ENCODE measurements at regions not wholly inside any gene's neighbourhood (a gene's known extent, or its start where the extent isn't known, plus 50 kb on each side); places are given as distances from the start of the nearest gene placed in this dataset.

- H3K4me3 ChIP-seq, result no peak overlapping the region
- H3K27ac ChIP-seq, result no peak overlapping the region
- DNase-seq (ENCODE audit: low spot score), result no peak
- no peak for TF ChIP-seq CTCF (IDR thresholded peaks at IDR 0.05)
Observed at GRCh38 chr2:208827549-208828221, 421.1 kb downstream of the PTH2R start.

GRCh38 chr2:208830203-208830602 lies 423.6 kb downstream of the PTH2R start:
- TF ChIP-seq CTCF (IDR thresholded peaks at IDR 0.05), result no peak
- H3K27ac ChIP-seq, result no peak overlapping the region
- H3K4me3 ChIP-seq, result no peak overlapping the region
- DNase-seq (ENCODE audit: low spot score), result no peak

- DNase-seq (ENCODE audit: low spot score), result no peak
- no peak for TF ChIP-seq CTCF (IDR thresholded peaks at IDR 0.05)
- Histone ChIP-seq H3K4me3 (no peak overlapping the region), H3K27ac (no peak overlapping the region)
Observed at GRCh38 chr2:208847651-208848050, 441.1 kb downstream of the PTH2R start.

GRCh38 chr2:208854717-208855116 lies 448.1 kb downstream of the PTH2R start:
- H3K27ac ChIP-seq, result no peak overlapping the region
- H3K4me3 ChIP-seq, result no peak overlapping the region
- no peak for TF ChIP-seq CTCF (IDR thresholded peaks at IDR 0.05)
- DNase-seq (ENCODE audit: low spot score), result no peak

- no peak for TF ChIP-seq CTCF (IDR thresholded peaks at IDR 0.05)
- DNase-seq (ENCODE audit: low spot score), result no peak
- H3K27ac ChIP-seq, result no peak overlapping the region
- H3K4me3 ChIP-seq, result no peak overlapping the region
Observed at GRCh38 chr2:208867374-208867773, 460.8 kb downstream of the PTH2R start.

GRCh38 chr2:208872591-208872990 lies 466.0 kb downstream of the PTH2R start:
- no peak for TF ChIP-seq CTCF (IDR thresholded peaks at IDR 0.05)
- DNase-seq (ENCODE audit: low spot score), result no peak
- Histone ChIP-seq H3K27ac (no peak overlapping the region), H3K4me3 (no peak overlapping the region)

GRCh38 chr2:208879666-208880065 lies 473.1 kb downstream of the PTH2R start:
- DNase-seq (ENCODE audit: low spot score), result no peak
- H3K27ac ChIP-seq, result no peak overlapping the region
- TF ChIP-seq CTCF (IDR thresholded peaks at IDR 0.05), result no peak
- H3K4me3 ChIP-seq, result no peak overlapping the region
